ENCODE measurements at regions not wholly inside any gene's neighbourhood (a gene's known extent, or its start where the extent isn't known, plus 50 kb on each side); places are given as distances from the start of the nearest gene placed in this dataset.
"Not testable (repeated sequence)": the region's sequence is repeated elsewhere in the genome, so short reads cannot be mapped to it uniquely, and the experiment has no call there.

DNA sequence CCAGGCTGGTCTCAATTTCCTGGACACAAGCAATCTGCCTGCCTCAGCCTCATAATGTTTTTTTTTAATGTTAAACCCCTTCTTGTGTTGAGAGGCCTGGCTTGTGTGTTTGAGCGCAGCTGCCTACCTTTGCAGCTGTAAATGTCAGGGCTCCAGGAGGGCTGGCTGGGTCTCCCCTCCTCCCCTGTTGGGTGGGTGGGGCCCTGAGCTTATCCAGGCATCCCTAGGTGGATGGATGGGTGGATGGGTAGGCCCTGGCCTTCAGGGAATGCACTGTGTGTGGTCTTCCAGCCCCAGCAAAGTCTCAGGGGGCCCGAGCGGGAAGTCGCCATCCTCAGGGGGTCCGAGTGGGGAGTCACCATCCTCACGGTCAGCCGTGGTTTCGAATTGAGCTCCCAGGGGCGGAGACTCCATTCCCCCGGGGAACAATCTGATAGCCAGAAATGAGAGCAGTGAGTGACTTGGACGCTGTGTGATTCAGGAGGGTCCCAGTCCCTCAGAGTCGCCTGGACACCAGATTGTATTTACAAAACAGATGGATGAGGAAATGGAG, 279.4 kb upstream of the PLGLB2 start:
- DNase-seq = not testable (repeated sequence)

- DNase-seq = not testable (repeated sequence)
Observed at GRCh38 chr2:87469180-87470151, 278.4 kb upstream of the PLGLB2 start.

- not testable (repeated sequence) for DNase-seq
Observed at GRCh38 chr2:87470381-87471380, 277.2 kb upstream of the PLGLB2 start.

- not testable (repeated sequence) for DNase-seq
Observed at GRCh38 chr2:87471478-87471877, 276.4 kb upstream of the PLGLB2 start.

GRCh38 chr2:87476223-87476872, 271.5 kb upstream of the PLGLB2 start:
- DNase-seq = not testable (repeated sequence)

DNA sequence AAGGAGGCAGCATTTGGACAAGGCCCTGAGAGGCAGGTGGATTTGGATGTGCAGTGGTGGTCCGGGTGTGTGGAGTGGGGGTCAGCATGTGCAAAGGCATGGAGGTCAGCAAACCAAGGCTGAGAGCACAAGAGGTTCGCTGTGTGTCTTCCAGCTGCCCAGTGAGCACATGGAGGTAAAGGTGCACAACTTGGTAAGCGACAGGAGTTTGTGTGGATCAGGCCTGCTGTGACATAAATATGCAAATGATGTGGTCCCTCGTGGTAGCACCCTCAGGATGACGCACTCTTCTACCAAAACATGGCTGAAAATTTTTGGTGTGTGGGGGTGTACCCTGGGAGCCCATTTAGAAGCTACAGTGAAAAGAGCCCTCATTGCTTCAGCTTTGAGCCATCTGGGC, 271.0 kb upstream of the PLGLB2 start:
- DNase-seq = peak; percentile 22

DNA sequence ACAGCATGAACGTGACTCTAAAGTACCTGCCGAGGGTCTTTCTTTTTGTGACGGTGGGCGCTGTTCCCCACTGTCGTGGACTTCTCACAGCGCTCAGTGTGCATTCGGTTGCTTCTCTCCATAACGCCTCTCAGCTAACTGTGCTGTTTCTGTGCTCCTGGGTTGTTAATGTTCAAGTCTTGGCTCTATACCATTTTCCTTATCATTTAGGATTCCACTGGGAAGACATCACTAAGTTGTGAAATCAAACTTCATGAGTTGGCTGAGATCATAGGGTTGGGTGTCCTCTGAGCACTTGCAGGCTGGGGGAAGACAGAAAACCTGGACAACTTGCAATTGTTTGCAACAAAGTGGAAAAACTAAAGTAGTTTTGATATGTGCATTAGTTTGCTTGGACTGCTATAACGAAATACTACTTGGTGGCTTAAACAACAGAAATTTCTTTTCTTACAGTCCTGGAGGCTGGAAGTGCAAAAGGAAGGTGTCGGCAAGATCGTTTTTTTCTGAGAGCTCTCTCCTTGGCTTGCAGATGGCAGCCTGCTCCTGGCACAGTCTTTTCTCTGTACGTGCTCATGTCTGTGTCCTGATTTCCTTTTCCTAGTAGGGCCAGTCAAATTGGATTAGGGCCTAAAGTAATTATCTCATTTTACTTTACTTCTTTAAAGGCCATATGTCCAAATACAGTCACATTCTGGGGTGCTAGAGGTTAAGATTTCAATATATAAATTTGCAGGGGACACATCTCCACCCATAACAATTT, 270.0 kb upstream of the PLGLB2 start:
- not testable (repeated sequence) for DNase-seq

- not testable (repeated sequence) for DNase-seq
Observed at GRCh38 chr2:87478911-87479310, 269.0 kb upstream of the PLGLB2 start.

DNA sequence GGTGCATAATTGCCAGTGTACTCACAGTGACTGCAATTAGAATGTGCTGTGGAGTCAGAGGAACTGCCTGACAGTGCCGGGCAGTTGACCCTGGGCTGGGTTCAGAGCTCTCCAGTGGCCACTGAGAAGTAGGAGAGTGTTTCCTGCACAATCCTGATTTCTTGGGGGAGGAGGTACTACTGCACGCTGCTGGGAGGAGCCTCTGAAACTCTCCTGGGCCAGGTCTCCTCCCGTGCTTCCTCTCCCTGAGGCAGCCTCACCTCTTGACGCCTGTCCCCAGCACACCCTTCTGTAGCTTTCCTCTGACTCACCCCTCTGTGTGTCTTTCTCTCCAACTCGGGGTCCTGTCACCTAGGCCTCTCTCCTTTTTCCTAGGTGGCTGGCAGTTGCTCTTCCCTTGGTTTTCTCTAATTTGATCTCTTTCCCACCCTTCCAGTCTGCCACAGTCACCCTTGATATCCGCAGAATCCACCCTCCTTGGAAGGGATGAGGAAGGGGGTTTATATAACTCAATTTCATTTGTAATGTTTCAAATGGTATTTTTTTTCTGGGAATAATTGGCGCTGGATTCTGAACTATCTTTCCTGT, 264.7 kb upstream of the PLGLB2 start:
- not testable (repeated sequence) for DNase-seq

DNA sequence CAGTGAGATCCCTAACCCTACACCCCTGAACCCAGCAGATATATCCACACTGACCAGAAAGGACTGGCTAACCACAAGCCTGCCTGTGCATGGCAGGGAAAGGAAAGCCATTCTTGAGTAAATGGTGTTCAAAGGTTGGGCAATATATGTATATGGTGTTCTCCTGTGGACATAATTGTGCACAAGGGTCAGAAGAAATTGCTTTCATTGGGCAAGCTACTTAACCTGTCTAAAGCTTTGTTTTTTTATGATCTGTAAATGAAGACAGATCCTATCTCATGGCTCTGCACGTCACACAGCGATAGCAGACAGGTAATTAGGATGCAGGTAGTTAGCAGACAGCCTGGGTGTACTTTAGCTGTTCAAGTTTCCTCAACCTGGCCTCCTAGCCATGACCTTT, 263.5 kb upstream of the PLGLB2 start:
- not testable (repeated sequence) for DNase-seq

- not testable (repeated sequence) for DNase-seq
Observed at GRCh38 chr2:87485455-87485854, 262.4 kb upstream of the PLGLB2 start.

DNA sequence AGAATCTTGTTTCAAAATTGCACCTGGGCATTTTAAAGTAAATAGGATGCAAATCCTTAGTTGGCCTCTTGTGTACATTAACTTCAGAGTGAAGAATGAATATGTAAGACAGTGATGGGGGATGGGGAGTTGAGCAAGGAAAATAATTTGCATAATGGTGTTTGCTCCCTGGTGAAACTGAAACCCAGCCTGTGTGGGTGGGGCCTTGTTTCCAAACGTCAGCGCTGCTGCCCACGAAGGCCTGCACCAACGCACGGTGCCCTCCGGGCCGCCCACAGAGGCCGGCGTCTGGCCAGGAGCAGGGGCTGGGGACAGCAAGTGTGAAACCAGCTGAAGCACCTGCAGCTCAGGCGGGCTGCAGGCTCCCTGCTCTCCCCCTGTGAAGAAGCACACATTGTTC, 262.0 kb upstream of the PLGLB2 start:
- peak; percentile 49 for DNase-seq

DNA sequence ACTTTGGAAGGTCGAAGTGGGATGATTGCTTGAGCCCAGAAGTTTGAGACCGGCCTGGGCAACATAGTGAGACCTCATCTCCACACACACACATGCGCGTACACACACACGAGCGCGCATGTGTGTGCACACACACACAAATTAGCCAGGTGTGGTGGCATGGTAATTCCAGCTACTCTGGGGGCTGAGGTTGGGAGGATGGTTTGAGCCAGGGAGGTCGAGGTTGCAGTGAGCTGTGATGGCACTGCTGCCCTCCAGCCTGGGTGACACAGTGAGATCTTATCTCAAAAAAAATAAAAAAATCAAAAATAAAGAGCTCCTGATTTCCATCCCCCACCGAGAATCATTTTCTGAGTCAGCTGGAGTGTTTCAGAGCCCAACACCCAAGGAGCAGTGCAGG, 261.5 kb upstream of the PLGLB2 start:
- not testable (repeated sequence) for DNase-seq

GRCh38 chr2:87488021-87488420, 259.9 kb upstream of the PLGLB2 start:
- DNase-seq = not testable (repeated sequence)

GRCh38 chr2:87488991-87489390, 258.9 kb upstream of the PLGLB2 start:
- not testable (repeated sequence) for DNase-seq

GRCh38 chr2:87494846-87495245, 253.0 kb upstream of the PLGLB2 start:
- DNase-seq = not testable (repeated sequence)

- not testable (repeated sequence) for DNase-seq
Observed at GRCh38 chr2:87495455-87495854, 252.4 kb upstream of the PLGLB2 start.

DNA sequence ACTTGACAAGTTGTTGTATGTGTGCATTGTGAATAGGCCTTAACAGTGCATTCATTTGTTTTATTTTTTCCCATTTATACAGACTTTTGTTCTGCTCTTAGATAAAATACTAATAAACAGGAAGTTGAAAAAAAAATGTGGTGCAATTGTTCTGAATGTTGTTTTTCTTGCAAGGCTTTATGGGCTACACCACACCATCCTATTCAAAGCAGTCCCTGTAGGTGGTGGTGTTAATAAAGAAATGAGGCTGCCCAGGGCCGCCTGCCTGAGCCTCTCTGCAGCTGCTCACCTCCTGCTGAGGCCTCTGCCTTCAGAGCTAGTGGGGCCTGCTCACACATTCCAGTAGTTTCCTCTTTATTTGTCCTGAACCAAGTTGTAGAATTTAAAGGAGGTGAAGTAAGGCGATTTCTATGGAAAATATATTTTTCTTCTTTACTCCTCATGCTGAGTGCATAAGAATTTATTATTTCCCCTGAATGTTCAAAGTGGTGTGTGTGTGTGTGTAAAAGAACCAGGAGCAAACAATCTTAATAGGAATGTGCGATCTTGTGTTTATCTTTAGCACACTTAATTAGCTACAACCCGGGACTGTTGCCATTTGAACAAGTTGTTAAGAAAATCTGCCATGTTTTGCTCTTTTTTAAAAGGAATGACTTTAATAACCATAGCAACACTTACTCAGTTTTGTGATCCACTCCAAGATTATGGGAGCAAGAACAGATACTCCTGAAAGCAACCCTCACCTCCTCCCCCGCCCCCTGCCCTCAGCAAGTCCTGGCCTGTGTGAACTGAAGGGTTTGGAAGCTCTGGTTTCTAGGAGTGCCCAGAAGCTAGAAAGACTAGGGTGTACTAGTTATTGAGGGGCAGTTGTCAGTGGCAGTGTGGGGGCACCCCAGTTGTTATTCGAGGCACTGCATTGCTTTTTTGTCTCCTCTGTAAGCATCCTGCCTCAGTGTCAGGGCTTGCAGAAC, 251.6 kb upstream of the PLGLB2 start:
- DNase-seq = peak; percentile 49

GRCh38 chr2:87497135-87497534, 250.8 kb upstream of the PLGLB2 start:
- DNase-seq = not testable (repeated sequence)

GRCh38 chr2:87497700-87498099, 250.2 kb upstream of the PLGLB2 start:
- DNase-seq = not testable (repeated sequence)

Measured in central memory CD4-positive, alpha-beta T cell (primary cell).